Islet precursor cell (in vitro differentiated cells): ENCODE measurements at regions not wholly inside any gene's neighbourhood (a gene's known extent, or its start where the extent isn't known, plus 50 kb on each side); places are given as distances from the start of the nearest gene placed in this dataset.
"Not testable (repeated sequence)": the region's sequence is repeated elsewhere in the genome, so short reads cannot be mapped to it uniquely, and the experiment has no call there.

Experiments
- DNase-seq: peaks from one replicate; pipeline ENCODE4 v3.0.0-alpha.2; 2018

- DNase-seq: no peak
Measured at GRCh38 chr3:167100651-167101050, 279.4 kb downstream of the ZBBX start.

- DNase-seq: no peak
Measured at GRCh38 chr3:167100200-167100599, 279.9 kb downstream of the ZBBX start.

- no peak for DNase-seq
Measured at GRCh38 chr3:167095976-167096375, 284.1 kb downstream of the ZBBX start.

GRCh38 chr3:167094632-167095031 lies 285.5 kb downstream of the ZBBX start:
- DNase-seq: no peak

GRCh38 chr3:167091226-167091625 lies 288.9 kb downstream of the ZBBX start:
- no peak for DNase-seq

GRCh38 chr3:167084545-167084944 lies 295.6 kb downstream of the ZBBX start:
- DNase-seq: no peak

GRCh38 chr3:167078070-167078622 lies 302.0 kb downstream of the ZBBX start:
- DNase-seq: no peak

- DNase-seq: no peak
Measured at GRCh38 chr3:167067787-167068161, 312.3 kb downstream of the ZBBX start.

GRCh38 chr3:167066977-167067786 lies 312.9 kb downstream of the ZBBX start:
- DNase-seq: no peak

- DNase-seq: no peak
Measured at GRCh38 chr3:167057581-167057980, 322.5 kb downstream of the ZBBX start.

GRCh38 chr3:167054926-167055325 lies 325.2 kb downstream of the ZBBX start:
- no peak for DNase-seq

GRCh38 chr3:167051421-167051820 lies 328.7 kb downstream of the ZBBX start:
- no peak for DNase-seq

- no peak for DNase-seq
Measured at GRCh38 chr3:167033866-167034265, 346.2 kb downstream of the ZBBX start.

- DNase-seq: no peak
Measured at GRCh38 chr3:167032267-167032876, 347.7 kb downstream of the ZBBX start.

GRCh38 chr3:167031364-167032049 lies 348.6 kb downstream of the ZBBX start:
- DNase-seq: peak; percentile 51

- DNase-seq: no peak
Measured at GRCh38 chr3:167030082-167030725, 349.9 kb downstream of the ZBBX start.

GRCh38 chr3:167019503-167019902 lies 360.6 kb downstream of the ZBBX start:
- not testable (repeated sequence) for DNase-seq

GRCh38 chr3:167018591-167019111 lies 361.4 kb downstream of the ZBBX start:
- not testable (repeated sequence) for DNase-seq

GRCh38 chr3:167012691-167013090 lies 367.4 kb downstream of the ZBBX start:
- DNase-seq: no peak

- DNase-seq: no peak
Measured at GRCh38 chr3:167008791-167009190, 371.3 kb downstream of the ZBBX start.

- DNase-seq: no peak
Measured at GRCh38 chr3:167001374-167001773, 378.7 kb downstream of the ZBBX start.

- no peak for DNase-seq
Measured at GRCh38 chr3:166993015-166993630, 387.0 kb downstream of the ZBBX start.
